ENCODE measurements at regions not wholly inside any gene's neighbourhood (a gene's known extent, or its start where the extent isn't known, plus 50 kb on each side); places are given as distances from the start of the nearest gene placed in this dataset.
A peak's percentile ranks its signal among the peaks of the same experiment; 100 is the strongest.
"Not testable (repeated sequence)": the region's sequence is repeated elsewhere in the genome, so short reads cannot be mapped to it uniquely, and the experiment has no call there.

DNA sequence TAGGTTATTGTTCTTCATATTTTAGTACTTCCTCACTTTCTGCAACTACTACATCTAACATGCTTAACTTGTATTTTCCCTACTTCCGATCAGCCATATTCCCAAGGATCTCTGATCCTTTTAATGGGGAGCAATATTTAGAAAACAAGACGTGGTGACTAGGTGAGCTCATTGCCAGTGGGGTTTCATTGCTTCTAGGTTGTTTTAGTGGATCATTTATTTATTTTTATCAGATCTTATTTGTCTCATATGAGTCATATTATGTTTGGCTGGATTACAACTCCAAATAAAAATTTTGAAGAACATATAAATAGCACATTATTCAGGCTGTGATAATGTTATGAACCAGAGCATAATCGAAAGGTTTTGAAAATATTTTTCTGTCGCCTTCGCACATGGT lies 480.9 kb upstream of the TMEFF2 start:
- DNase-seq: no peak

DNA sequence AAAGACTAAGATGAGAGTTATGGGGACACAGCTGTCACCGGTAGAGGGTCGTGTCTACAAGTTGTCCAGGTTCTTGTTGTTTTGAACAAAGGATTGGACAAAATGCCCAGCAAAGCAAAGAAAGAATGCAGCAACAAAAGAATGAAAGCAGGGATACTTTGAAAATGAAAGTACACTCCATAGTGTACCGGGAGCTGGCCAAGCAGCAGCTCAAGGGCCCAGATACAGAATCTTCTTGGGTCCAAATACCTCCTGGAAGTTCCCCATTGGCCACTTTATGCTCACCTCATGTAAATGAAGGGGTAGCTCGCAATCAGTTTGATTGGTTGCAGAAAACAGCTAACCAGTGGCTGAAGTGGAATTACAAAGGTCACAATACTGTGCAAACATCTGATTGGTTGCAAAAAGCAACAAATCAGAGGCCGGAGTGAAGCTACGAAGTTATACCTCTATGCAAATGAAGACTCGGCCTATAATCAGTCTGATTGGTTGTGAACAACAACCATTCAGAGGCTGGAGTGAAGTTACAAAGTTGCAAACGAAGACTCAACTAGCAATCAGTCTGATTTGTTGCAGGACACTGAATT lies 474.9 kb upstream of the TMEFF2 start:
- no peak for DNase-seq

DNA sequence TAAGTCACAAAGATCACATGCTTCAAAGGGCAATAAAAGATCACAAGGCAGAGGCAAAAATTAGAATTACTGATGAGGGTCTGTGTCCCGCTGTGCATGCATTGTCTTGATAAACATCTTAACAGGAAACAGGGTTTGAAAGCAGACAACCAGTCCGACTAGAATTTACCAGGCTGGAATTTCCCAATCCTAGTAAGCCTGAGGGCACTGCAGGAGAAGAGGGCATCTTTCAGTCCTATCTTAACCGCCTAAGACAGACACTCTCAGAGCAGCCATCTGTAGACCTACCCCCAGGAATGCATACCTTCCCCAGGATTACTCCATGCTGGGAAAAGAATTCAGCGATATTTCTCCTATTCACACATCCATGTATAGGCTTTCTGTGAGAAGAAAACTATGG lies 465.8 kb upstream of the TMEFF2 start:
- DNase-seq: not testable (repeated sequence)

GRCh38 chr2:192657362-192657761 lies 462.6 kb upstream of the TMEFF2 start:
- DNase-seq: peak in 2 of 3 experiments; percentile 53 to 92

DNA sequence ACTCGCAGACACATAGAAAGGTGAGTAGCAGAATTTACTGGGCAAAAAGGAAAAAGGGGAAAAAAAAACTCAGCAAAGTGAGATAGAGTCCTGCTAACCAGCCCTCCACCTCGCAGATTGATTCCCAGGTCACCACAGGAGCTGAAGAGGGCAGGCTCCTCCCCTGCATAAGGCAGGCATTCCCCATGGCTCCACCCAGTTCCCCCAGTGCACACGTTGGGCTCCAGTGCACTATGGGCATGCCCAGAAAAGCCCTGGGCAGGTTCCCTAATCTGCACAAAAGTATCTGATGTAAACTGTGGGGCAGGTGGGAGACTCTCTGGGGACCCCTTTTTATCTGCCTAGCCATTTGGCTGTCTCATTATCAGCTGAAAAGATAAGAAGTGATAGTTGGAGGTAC lies 461.2 kb upstream of the TMEFF2 start:
- no peak for DNase-seq

DNA sequence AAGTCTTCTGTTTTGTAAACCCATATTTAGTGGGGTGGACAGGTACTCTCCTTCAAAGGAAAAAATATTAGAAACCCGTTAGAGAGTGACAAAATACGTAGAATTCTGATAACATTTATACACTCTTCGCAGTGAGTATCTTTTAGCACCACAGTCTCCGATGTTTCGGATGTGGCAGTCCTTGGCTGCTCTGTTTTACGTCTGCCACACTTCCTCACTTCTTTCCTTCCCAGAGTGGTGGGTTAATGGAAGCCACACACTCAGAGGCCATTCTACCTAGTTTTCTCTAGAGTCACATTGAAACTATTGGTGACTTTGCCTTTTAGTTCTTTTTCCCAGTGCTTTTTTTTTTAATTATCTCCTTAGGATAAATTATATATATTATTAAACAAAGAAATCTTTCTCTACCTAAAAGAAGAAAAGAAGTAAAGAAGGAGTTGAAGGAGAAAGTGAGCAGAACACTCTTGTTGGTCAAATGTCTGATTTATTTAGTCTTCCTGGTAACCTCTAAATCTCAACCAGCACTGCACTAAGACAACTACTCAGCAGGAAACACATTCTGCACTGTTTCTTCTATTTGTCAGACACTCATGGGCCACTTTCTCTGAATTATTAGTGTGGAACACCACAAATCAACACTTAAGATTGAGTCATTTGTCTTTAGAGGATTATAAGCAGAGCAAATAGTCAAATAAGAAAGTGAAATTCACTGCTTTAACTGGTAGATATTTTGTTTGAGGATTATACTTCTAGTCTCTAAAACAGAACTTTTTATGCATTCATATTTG lies 451.3 kb upstream of the TMEFF2 start:
- DNase-seq: peak in 1 of 3 experiments; percentile 8

DNA sequence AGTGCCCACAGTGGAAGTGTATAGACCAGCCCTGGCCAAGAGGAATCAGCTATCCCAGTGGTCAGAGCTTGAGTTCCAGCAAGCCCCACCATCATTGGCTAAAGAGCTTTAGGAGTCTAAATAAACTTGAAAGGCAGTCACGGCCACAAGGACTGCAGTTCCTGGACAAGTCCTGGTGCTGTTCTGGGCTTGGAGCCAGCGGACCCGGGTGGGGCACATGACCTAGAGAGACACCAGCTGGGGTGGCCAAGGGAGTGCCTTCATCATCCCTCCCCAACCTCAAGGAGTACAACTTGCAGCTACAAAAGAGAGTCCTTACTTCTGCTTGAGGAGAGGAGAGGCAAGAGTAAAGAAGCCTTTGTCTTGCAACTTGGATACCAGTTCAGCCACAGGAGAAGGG lies 439.8 kb upstream of the TMEFF2 start:
- DNase-seq: no peak

DNA sequence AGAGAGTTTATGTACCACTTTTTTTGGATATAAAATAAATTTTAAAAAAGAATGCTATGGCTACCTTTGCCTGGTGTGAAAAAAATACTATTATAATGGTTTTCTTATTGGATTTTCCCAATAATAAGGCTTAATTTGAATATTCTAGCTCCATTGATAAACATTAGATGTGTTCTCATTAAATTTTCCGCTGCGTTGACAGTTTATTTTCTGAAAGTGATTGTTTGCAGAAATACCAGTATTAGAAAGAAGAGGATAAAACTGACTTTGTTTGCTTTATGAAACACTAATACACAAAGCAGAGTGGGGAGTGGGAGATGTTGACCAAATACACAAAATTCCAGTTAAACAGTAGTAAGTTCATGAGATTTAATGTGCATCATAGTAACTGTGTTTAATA lies 433.3 kb upstream of the TMEFF2 start:
- no peak for DNase-seq

DNA sequence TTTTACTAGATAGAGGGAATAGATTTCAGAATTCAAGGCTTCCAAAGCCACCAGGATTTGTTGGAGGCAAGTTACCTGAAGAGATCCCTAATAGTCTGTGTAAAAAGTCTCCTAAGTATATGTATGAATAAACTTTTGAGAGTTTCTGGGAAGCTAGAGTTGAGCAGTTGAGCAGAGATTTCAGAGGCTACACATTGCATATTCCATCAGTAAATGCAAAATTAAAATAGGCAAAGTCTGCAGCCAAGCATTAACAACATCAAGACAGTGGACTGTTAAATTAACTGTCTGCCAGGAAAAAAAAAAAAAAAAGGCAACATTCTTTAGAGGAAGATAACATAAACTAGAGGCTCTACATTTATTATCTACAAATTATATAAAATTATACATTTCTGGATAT lies 420.4 kb upstream of the TMEFF2 start:
- DNase-seq: no peak

DNA sequence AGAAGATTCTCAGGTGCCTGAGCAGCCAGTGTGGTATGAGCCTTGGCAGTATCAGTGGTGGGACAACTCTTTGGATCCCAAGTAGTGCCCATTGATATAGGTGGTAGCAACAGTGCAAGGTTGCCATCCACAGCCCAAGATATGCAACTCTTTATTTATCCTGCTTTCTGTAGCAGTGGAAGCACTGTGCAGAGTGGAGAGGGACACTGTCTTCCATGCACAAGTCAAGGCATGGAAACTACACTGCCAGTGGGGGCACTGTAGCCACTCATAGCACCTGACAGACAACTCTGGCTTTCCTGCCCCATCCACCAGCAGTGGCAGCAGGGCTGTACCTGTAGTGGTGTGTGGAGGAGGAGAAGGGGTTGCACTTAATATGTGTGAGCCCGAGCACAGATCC lies 409.6 kb upstream of the TMEFF2 start:
- DNase-seq: no peak

GRCh38 chr2:192598649-192599048 lies 403.9 kb upstream of the TMEFF2 start:
- not testable (repeated sequence) for DNase-seq

DNA sequence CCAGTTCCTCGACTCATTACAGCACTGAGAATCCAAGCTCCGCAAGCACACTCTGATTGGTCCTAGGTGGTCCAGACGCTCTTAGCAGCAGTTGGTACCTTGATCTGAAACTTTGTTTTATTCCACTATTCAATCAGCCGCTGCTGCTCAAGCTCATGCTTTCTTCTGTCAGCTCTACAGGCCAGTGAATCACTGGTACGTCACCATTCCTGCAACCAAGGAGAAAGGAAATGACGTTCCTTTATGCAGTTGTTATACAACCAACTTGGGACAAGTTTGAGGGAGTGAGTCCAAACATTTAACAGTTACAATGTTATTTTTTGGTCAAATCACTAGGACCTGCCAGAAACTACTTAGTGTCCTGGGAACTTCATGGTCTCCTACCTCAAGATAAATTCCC lies 398.8 kb upstream of the TMEFF2 start:
- no peak for DNase-seq

DNA sequence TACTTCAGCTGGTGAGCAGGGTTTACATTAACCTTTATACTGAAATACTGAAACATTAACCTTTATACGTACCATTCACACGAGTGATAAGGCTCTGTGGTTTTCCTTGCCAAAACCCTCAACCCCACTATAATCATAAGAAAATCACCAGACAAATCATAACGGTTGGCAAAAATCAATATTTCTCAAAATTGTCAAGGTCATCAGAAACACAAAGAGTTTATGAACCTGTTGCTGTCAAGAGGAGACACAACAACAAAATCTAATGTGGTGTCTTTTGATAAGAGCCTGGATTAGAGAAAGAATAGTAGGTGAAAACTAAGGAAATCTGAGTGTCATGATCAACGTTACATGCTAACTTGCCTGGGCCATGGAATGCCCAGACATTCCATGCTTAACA lies 396.9 kb upstream of the TMEFF2 start:
- DNase-seq: no peak

DNA sequence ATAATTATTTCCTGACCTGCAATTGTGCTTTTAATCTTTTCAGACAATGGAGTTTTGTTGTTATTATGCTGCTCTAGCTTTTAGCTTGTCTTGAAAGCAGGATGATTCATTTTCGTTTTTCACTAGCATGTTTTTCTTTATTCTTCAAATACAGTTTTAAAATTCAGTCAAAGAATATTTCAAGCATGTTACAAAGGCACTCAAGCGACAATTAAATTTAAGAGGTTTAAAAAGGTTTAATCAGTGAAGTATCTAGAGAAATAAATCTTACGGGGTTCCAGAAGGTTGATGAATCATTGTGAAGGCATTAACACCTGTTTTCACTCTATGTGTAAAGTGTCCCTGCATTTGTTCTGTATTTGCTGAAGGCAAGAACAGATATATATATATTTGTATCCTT lies 390.7 kb upstream of the TMEFF2 start:
- DNase-seq: peak; percentile 4 to 75 (median 15)

DNA sequence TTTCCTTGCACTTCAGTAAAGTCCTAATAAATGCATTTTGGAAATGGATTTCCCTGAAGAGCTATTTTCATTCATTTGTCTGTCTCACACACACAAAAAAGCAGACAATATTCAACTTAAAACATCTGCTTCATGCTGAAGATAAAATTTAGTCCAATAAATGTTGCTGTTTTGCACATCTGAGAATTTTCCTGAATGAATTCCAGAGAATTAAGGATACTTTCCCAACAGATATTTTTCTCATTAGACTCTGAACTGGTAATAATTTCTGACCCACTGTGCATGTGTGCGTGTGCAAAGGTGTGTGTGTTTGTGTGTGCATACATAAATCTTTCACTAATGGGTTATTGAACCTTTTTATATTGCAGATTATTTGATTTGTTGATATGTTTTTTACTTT lies 390.2 kb upstream of the TMEFF2 start:
- DNase-seq: no peak

DNA sequence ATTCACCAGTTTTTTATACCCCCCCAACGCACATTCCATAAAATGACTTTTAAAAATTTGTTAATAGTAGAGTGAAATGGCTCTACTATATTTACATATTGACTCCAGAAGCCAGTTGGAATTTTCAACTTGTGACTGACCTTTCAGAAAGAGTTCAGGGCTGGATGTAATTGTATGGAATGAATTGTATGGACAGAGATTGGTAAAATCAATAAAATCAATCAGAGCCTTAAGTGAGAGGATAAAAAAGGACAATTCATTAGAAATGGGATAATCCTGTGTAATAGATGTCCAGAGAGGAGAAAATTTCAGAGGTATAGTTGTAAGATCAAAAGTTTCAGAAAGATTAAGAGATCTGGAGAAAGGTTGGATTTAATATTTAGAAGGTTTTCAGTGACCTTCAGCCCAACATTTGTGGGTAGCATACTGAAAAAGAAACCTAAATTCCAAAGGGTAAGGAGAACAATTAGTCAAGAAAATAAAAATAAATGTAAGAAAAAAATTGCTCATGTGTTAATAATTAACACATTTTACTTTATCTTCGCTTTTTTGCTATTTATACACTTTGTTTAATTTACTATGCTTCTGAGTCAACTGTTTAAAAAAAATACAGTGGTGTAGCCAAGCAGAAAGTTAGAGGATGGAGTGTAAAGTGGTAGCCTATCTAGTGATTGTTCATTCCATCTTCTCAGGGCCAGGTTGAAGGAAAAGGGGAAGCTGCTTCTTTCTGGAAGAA lies 385.4 kb upstream of the TMEFF2 start:
- no peak for DNase-seq

- no peak for DNase-seq
These were observed 384.0 kb upstream of the TMEFF2 start for GRCh38 chr2:192578780-192579179.

GRCh38 chr2:192577706-192578105 lies 383.0 kb upstream of the TMEFF2 start:
- DNase-seq: peak in 1 of 3 experiments; percentile 36

DNA sequence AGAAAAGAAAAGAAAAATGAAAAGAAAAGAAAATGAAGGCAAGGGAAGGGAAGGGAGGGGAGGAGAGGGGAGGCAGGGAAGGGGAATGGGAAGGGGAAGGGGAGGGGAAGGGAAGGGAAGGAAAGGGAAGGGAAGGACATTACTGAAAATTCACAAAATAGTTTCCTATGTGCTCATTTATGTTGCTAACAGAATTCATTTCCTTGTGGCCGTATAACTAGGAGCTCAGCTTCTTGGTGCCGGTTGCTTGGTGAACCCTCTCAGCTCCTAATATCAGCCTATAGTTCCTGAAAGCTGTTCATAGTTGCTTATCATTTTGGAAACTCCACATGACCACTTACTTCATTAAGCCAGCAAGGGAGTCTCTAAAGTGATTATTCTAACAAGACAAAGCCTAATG lies 379.8 kb upstream of the TMEFF2 start:
- no peak for DNase-seq

DNA sequence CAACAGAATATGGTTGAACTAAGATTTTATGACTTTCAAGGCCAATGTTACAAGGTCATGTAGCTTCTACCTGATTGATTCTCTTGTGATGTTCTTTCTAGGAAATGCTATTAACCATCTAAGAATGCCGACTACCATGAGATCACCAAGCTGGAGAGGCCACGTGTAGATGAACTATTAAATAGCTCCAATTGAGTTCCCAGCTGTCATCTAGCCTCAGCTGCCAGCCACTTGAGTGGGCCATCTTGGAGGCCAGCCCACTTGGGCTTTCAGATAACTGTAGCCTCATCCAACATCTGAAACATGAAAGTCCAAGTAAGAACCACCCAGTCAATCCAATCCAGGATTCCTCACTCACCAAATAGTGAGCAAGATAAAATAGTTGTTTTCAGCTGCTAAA lies 376.9 kb upstream of the TMEFF2 start:
- DNase-seq: no peak

DNA sequence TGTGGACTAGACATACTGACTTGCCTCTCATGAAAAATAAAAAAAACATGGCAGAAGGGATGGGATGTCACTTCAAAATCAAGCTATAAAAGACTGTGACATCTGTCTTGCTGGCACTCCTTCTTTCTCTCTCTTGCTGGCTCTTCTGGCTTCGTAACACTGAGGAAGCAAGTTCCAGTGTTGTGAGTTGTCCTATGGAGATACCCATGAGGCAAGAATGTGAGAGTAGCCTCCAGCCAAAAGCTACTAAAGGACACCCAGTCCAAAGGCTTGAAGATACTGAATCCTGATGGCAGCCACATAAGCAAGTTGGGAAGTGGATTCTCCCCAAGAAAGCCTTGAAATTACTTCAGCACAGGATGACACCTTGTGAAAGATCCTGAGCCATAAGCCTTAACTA lies 376.1 kb upstream of the TMEFF2 start:
- no peak for DNase-seq

DNA sequence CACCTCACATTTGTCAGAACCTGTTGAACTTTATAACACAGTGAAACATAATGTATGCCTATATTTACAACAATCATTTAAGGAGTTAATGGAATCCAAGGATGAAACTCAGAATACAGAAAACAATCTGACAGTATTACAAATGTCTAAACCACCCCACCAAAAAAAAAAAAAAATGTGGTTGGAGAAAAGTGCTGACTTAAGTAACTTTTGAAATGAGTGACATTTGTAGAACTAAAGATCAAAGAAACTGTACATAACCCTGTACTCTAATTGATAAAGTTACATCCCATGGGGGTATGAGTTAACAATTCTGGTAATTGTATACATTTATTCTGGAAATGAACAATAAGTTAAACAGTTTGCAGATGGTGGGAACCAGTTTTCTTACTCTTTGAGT lies 372.1 kb upstream of the TMEFF2 start:
- DNase-seq: no peak

DNA sequence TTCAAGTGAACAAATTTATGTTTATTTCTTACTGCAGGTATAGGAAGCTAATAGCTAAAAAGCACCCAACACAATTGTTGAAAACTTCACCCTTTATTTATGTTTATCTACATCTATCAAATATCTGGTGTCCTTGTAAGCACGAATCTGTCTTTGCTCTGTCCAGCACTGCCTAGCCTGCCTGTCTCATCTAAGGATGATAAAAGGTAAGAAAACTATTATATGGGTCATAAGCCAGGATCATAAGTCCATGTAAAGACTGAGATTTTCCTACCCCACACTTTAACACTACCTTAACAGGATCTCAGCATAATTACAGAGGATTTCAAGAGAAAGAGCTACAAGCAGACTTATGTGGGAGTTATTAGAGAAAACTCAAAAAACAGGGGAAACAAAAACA lies 365.6 kb upstream of the TMEFF2 start:
- no peak for DNase-seq

- no peak for DNase-seq
These were observed 364.9 kb upstream of the TMEFF2 start for GRCh38 chr2:192559587-192559986.

Measured in NCI-H1417 (cell line).